Kidney epithelial cell (primary cell): ENCODE measurements at regions not wholly inside any gene's neighbourhood (a gene's known extent, or its start where the extent isn't known, plus 50 kb on each side); places are given as distances from the start of the nearest gene placed in this dataset.

Source experiments
- DNase-seq: peaks from one replicate; pipeline ENCODE4 v3.0.0-alpha.2; 2010; ENCODE audit warnings: low read depth
- H3K27me3 ChIP-seq: 2 replicates; pipeline ENCODE4 v1.6.0; 2011; ENCODE audit warnings: low read length; ENCODE audit not compliant: control insufficient read depth, insufficient read depth
- H3K36me3 ChIP-seq: 2 replicates; pipeline ENCODE4 v1.5.1; 2011; ENCODE audit warnings: low read length; ENCODE audit not compliant: control insufficient read depth, insufficient read depth
- H3K4me3 ChIP-seq: 2 replicates; pipeline ENCODE4 v1.5.1; 2011; ENCODE audit warnings: low read depth, mild to moderate bottlenecking, control low read depth, low read length
- CTCF ChIP-seq: IDR thresholded peaks from 2 replicates; pipeline ENCODE4 v1.5.1; 2011; ENCODE audit warnings: mild to moderate bottlenecking, moderate library complexity, low read length, control low read depth, inconsistent platforms; ENCODE audit not compliant: insufficient read depth, poor library complexity, severe bottlenecking

DNA sequence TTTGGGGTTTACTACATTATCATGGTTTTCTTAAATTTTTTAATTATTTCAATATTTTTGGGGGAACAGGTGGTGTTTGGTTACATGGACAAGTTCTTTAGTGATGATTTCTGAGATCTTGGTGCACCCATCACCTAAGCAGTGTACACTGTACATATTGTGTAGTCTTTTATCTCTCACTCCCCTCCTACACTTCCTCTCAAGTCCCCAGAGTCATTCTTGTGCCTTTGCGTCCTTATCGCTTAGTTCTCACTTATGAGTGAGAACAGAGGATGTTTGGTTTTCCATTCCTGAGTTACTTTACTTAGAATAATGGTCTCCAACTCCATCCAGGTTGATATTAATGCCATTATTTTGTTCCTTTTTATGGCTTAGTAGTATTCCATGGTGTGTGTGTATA is 130.9 kb upstream of the CD93 start:
- no peak overlapping the region for H3K4me3 ChIP-seq
- H3K36me3 ChIP-seq, result no peaks in the 10 kb centered on the region

DNA sequence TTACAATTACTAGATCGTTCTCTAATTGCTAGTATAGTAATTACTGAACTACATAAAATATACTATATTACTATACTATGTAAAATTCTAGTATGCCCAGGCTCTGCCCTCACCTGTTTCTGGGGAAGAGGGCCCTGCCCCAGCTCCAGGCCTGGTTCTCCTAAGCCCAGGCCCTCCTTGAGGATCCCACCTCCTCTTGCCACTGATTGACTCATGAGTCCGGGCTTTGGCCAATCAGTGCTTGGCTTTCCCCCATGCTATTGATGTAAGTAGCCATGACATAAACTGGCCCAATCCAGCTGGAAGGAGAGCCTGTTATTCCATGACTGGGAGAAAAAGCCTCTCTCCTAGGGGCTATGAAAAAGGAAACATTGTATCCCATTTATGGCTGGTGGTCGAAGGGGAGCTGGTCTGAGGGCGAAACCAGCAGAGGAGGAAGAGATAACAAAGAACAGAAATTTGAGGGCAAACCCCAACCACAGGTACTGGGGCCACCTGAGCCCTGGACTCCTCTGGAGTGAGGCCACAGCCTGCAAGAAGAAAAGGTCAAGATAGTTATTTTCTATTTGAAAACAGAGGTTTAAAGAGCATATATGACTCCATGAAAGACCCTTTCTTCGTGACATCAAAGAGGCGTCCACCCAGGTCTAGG is 129.3 kb upstream of the CD93 start:
- Histone ChIP-seq H3K36me3 (no peaks in the 10 kb centered on the region), H3K27me3 (no peaks in the 10 kb centered on the region), H3K4me3 (no peak overlapping the region)
- no peak for TF ChIP-seq CTCF
- DNase-seq, result no peak

More for the DNA sequence above, 130.9 kb upstream of the CD93 start:
- no peak for TF ChIP-seq CTCF
- H3K27me3 ChIP-seq, result no peaks in the 10 kb centered on the region
- no peak for DNase-seq

DNA sequence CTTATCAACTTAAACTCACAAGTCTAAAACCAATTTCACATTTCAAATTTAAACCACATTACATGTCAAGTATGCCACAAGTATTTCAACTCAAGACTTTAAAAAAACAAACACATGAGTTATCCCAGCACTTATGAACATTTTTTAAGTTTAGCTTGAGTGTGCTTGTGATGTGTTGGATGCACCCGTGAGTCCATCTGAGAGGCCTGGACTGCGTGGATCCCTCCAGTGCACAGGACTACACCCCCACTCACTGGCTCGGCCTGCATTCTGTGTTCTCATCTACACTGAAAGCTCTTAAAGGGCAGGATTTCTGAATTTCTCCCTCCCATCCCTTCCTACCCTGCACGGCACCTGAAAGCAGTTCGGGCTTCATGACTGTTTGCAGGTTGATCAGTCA is 128.8 kb upstream of the CD93 start:
- Histone ChIP-seq H3K4me3 (no peak overlapping the region), H3K27me3 (no peaks in the 10 kb centered on the region), H3K36me3 (no peaks in the 10 kb centered on the region)
- no peak for DNase-seq
- TF ChIP-seq CTCF, result no peak

DNA sequence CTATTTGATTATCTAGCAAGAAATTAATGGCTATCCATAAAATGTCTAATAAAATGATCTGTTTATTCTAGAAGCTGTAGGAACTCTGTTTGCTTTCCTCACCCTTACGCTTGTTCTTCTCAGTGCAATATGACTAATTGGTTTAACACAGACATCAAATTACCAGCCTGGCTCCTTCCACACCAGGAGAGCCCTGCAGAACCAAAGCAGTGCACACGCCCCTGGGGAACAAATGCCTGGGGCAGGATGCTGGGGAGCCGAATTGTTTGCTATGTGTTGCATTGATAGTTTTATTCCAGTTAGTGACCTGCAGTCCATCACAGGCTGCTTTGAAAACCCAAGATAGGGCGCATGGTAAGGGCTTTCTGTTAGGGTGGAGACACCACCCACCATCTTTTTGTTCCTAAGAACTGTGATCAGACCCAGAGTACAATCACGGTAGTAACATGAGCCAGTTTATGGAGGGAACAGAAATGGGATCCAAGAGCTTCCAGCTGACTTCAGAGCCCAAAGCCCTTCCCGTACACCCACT is 126.4 kb upstream of the CD93 start:
- Histone ChIP-seq H3K36me3 (no peaks in the 10 kb centered on the region), H3K4me3 (no peak overlapping the region), H3K27me3 (no peaks in the 10 kb centered on the region)
- no peak for DNase-seq
- no peak for TF ChIP-seq CTCF

GRCh38 chr20:23212011-23212410 is 125.9 kb upstream of the CD93 start:
- Histone ChIP-seq H3K36me3 (no peaks in the 10 kb centered on the region), H3K27me3 (no peaks in the 10 kb centered on the region), H3K4me3 (no peak overlapping the region)
- no peak for TF ChIP-seq CTCF
- DNase-seq, result no peak

- H3K4me3 ChIP-seq, result no peak overlapping the region
- DNase-seq, result no peak
- no peaks in the 10 kb centered on the region for H3K36me3 ChIP-seq
- no peak for TF ChIP-seq CTCF
- no peaks in the 10 kb centered on the region for H3K27me3 ChIP-seq
These were observed 125.0 kb upstream of the CD93 start for GRCh38 chr20:23211164-23211563.
